Activated CD4-positive, alpha-beta T cell treated with anti-CD3 and anti-CD28 coated beads, Interleukin-2, amount 50 U/mL, for 48 hours (primary cell): ENCODE measurements at regions not wholly inside any gene's neighbourhood (a gene's known extent, or its start where the extent isn't known, plus 50 kb on each side); places are given as distances from the start of the nearest gene placed in this dataset.
"Not testable (repeated sequence)": the region's sequence is repeated elsewhere in the genome, so short reads cannot be mapped to it uniquely, and the experiment has no call there.

Source experiments
- DNase-seq, 2 experiments: peaks; one replicate each; pipeline ENCODE4 v3.0.0-alpha.2; 2020

GRCh38 chr3:75129101-75129500 is 514.6 kb upstream of the CNTN3 start:
- no peak for DNase-seq

- DNase-seq: no peak
These were observed 521.8 kb upstream of the CNTN3 start for GRCh38 chr3:75136100-75136897.

GRCh38 chr3:75138345-75138744 is 523.9 kb upstream of the CNTN3 start:
- no peak for DNase-seq

GRCh38 chr3:75140904-75141615 is 523.1 kb upstream of the FRG2C start:
- DNase-seq: no peak

GRCh38 chr3:75144406-75144805 is 519.7 kb upstream of the FRG2C start:
- DNase-seq: no peak

GRCh38 chr3:75171630-75172230 is 492.4 kb upstream of the FRG2C start:
- no peak for DNase-seq

- no peak for DNase-seq
These were observed 487.2 kb upstream of the FRG2C start for GRCh38 chr3:75176937-75177336.

- DNase-seq: no peak
These were observed 483.7 kb upstream of the FRG2C start for GRCh38 chr3:75180235-75180944.

- DNase-seq: no peak
These were observed 483.2 kb upstream of the FRG2C start for GRCh38 chr3:75180945-75181298.

GRCh38 chr3:75188962-75189361 is 475.2 kb upstream of the FRG2C start:
- DNase-seq: no peak

- peak; percentile 42 to 58 for DNase-seq
These were observed 471.9 kb upstream of the FRG2C start for GRCh38 chr3:75192146-75192616.

- DNase-seq: no peak
These were observed 470.3 kb upstream of the FRG2C start for GRCh38 chr3:75193797-75194196.

- not testable (repeated sequence) for DNase-seq
These were observed 449.8 kb upstream of the FRG2C start for GRCh38 chr3:75214332-75214731.

- DNase-seq: no peak
These were observed 445.6 kb upstream of the FRG2C start for GRCh38 chr3:75218577-75218976.

- no peak for DNase-seq
These were observed 443.2 kb upstream of the FRG2C start for GRCh38 chr3:75220932-75221331.

- DNase-seq: no peak
These were observed 439.7 kb upstream of the FRG2C start for GRCh38 chr3:75224412-75224811.

GRCh38 chr3:75232216-75232615 is 431.9 kb upstream of the FRG2C start:
- DNase-seq: no peak

- no peak for DNase-seq
These were observed 428.5 kb upstream of the FRG2C start for GRCh38 chr3:75235631-75236030.

- no peak for DNase-seq
These were observed 427.1 kb upstream of the FRG2C start for GRCh38 chr3:75237053-75237452.

GRCh38 chr3:75237477-75237876 is 426.7 kb upstream of the FRG2C start:
- no peak for DNase-seq

- not testable (repeated sequence) for DNase-seq
These were observed 422.7 kb upstream of the FRG2C start for GRCh38 chr3:75241226-75241962.

GRCh38 chr3:75242012-75242735 is 422.0 kb upstream of the FRG2C start:
- DNase-seq: no peak
